ENCODE measurements at regions not wholly inside any gene's neighbourhood (a gene's known extent, or its start where the extent isn't known, plus 50 kb on each side); places are given as distances from the start of the nearest gene placed in this dataset.

DNA sequence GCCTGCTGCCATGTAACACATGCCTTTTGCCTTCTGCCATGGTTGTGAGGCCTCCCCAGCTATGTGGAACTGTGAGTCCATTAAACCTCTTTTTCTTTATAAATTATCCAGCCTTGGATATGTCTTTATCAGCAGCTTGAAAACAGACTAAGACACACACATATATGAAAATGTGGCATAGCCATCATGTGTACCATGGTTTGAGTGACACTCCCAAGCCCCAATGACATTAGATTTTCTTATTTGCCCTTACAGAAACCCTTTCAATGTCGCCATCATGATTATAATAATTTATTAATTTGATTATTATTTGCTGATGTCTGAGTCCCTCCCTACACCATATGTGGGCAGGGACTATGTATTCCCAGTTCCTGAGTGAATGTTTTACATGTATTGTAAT lies 63.5 kb upstream of the FGGY start:
- TF ChIP-seq EZH2 (IDR thresholded peaks at IDR 0.05; ENCODE audit: insufficient read depth, low read length) = no peak
- TF ChIP-seq, protein P1, sequence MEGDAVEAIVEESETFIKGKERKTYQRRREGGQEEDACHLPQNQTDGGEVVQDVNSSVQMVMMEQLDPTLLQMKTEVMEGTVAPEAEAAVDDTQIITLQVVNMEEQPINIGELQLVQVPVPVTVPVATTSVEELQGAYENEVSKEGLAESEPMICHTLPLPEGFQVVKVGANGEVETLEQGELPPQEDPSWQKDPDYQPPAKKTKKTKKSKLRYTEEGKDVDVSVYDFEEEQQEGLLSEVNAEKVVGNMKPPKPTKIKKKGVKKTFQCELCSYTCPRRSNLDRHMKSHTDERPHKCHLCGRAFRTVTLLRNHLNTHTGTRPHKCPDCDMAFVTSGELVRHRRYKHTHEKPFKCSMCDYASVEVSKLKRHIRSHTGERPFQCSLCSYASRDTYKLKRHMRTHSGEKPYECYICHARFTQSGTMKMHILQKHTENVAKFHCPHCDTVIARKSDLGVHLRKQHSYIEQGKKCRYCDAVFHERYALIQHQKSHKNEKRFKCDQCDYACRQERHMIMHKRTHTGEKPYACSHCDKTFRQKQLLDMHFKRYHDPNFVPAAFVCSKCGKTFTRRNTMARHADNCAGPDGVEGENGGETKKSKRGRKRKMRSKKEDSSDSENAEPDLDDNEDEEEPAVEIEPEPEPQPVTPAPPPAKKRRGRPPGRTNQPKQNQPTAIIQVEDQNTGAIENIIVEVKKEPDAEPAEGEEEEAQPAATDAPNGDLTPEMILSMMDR (IDR thresholded peaks at IDR 0.05; ENCODE audit: insufficient read depth, low read depth, low read length) = no peak
- FAIRE-seq = no peak
- DNase-seq (ENCODE audit: low read depth) = no peak
- H3K4me2 ChIP-seq (ENCODE audit: low read length) = no peak overlapping the region
- Mint-ChIP-seq H3K9me3 (ENCODE audit: unreplicated experiment) (no peaks in the 10 kb centered on the region), H3K27me3 (ENCODE audit: low read depth, unreplicated experiment) (peaks cover 2% of the 10 kb centered on the region), H3K4me1 (ENCODE audit: low read depth, unreplicated experiment) (peaks cover 8% of the 10 kb centered on the region), H3K36me3 (ENCODE audit: low read depth, unreplicated experiment) (no peaks in the 10 kb centered on the region), H3K4me3 (ENCODE audit: unreplicated experiment) (no peak overlapping the region), H3K27ac (ENCODE audit: unreplicated experiment) (no peak overlapping the region)
- no peaks in the 10 kb centered on the region for H3K27me3 ChIP-seq (ENCODE audit: insufficient read depth, low read length)
- no peaks in the 10 kb centered on the region for H3K79me2 ChIP-seq (ENCODE audit: insufficient read depth, low read length)
- no peaks in the 10 kb centered on the region for H3K36me3 ChIP-seq (ENCODE audit: insufficient read depth, low read length)
- H3K4me3 ChIP-seq (ENCODE audit: insufficient read depth, low read depth, low read length) = no peak overlapping the region
- H2AFZ ChIP-seq (ENCODE audit: low read depth, low read length) = no peak overlapping the region
- H3K4me1 ChIP-seq (ENCODE audit: insufficient read depth, low read length) = peaks cover 5% of the 10 kb centered on the region
- H3K9ac ChIP-seq (ENCODE audit: low read length) = no peak overlapping the region
- H3K9me3 ChIP-seq (ENCODE audit: insufficient read depth, low read depth, low read length) = no peaks in the 10 kb centered on the region
- H3K27ac ChIP-seq (ENCODE audit: low read depth, low read length) = no peak overlapping the region
- no peaks in the 10 kb centered on the region for H4K20me1 ChIP-seq (ENCODE audit: insufficient read depth, low read length)

DNA sequence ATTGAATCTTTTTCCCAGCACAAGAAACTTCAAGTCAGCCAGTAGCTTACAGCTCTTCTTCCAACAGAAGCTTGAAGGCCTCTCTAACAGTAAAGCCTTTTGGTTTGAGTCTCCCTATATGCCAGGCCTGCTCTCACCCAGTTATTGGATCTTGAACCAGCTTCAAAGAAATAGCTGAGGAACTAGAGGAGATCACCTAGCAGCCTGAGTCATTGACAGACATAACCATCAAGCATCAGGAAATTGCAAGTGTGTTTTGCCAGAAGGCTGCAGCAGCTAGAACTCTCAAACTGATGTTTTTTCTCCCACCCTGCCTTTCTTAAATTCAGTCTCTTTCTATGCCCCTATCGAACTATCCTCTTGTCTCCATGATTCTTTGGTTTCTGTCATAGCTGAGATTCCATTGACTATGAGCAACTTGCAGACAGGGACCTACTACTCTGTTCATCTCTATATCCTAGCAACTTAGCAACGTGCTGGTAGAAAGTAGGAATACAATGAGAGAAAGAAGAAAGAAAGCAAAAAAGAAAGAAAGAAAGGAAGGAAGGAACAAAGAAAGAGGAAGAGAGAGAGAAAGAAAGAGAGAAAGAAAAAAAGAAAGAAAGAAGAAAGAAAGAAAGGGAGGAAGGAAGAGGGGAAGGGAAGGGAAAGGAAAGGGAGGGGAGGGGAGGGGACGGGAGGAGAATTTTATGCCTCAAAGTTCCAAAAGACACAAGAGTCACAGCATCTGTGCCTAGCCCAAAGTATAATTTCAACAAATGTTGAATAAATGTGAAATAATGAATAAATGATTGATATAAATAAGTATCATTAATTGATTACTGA lies 60.0 kb upstream of the FGGY start:
- Mint-ChIP-seq H3K4me1 (ENCODE audit: low read depth, unreplicated experiment) (peaks cover 9% of the 10 kb centered on the region), H3K36me3 (ENCODE audit: low read depth, unreplicated experiment) (no peaks in the 10 kb centered on the region), H3K4me3 (ENCODE audit: unreplicated experiment) (no peak overlapping the region), H3K9me3 (ENCODE audit: unreplicated experiment) (no peaks in the 10 kb centered on the region), H3K27ac (ENCODE audit: unreplicated experiment) (no peak overlapping the region), H3K27me3 (ENCODE audit: low read depth, unreplicated experiment) (no peaks in the 10 kb centered on the region)
- Histone ChIP-seq H3K36me3 (ENCODE audit: insufficient read depth, low read length) (no peaks in the 10 kb centered on the region), H3K9me3 (ENCODE audit: insufficient read depth, low read depth, low read length) (no peaks in the 10 kb centered on the region), H3K4me1 (ENCODE audit: insufficient read depth, low read length) (peaks cover 5% of the 10 kb centered on the region), H3K27me3 (ENCODE audit: insufficient read depth, low read length) (no peaks in the 10 kb centered on the region), H3K79me2 (ENCODE audit: insufficient read depth, low read length) (no peaks in the 10 kb centered on the region), H3K4me3 (ENCODE audit: insufficient read depth, low read depth, low read length) (no peak overlapping the region), H3K4me2 (ENCODE audit: low read length) (no peak overlapping the region), H4K20me1 (ENCODE audit: insufficient read depth, low read length) (no peaks in the 10 kb centered on the region), H3K9ac (ENCODE audit: low read length) (no peak overlapping the region), H2AFZ (ENCODE audit: low read depth, low read length) (no peak overlapping the region), H3K27ac (ENCODE audit: low read depth, low read length) (no peak overlapping the region)
- DNase-seq (ENCODE audit: low read depth) (peak; percentile 16), FAIRE-seq (no peak)
- TF ChIP-seq EZH2 (IDR thresholded peaks at IDR 0.05; ENCODE audit: insufficient read depth, low read length) = no peak

DNA sequence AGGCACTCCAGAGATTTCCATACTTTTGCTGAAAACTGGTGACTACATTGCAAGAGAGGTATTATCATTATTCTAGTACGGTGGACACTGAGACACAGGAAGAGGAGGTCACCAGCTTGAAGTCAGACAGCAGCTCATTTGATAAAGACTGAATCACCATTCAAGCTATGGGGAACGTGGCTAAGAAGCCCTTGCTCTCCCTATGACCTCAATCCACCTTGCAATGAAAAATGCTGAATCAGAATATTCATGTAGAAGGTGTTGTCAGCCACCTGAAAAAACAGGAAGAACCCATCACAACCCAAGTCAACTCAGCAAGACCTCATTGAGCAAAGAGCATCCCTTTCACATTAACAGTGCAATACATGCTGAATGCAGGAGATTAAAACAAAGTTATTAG lies 59.0 kb upstream of the FGGY start:
- Histone ChIP-seq H3K9me3 (ENCODE audit: insufficient read depth, low read depth, low read length) (no peaks in the 10 kb centered on the region), H2AFZ (ENCODE audit: low read depth, low read length) (no peak overlapping the region), H3K27me3 (ENCODE audit: insufficient read depth, low read length) (no peaks in the 10 kb centered on the region), H3K4me1 (ENCODE audit: insufficient read depth, low read length) (peaks cover 5% of the 10 kb centered on the region), H3K4me2 (ENCODE audit: low read length) (no peak overlapping the region), H3K79me2 (ENCODE audit: insufficient read depth, low read length) (no peaks in the 10 kb centered on the region), H3K9ac (ENCODE audit: low read length) (no peak overlapping the region), H4K20me1 (ENCODE audit: insufficient read depth, low read length) (no peaks in the 10 kb centered on the region), H3K27ac (ENCODE audit: low read depth, low read length) (no peak overlapping the region), H3K4me3 (ENCODE audit: insufficient read depth, low read depth, low read length) (no peak overlapping the region), H3K36me3 (ENCODE audit: insufficient read depth, low read length) (no peaks in the 10 kb centered on the region)
- Mint-ChIP-seq H3K4me1 (ENCODE audit: low read depth, unreplicated experiment) (peaks cover 9% of the 10 kb centered on the region), H3K9me3 (ENCODE audit: unreplicated experiment) (no peaks in the 10 kb centered on the region), H3K4me3 (ENCODE audit: unreplicated experiment) (no peak overlapping the region), H3K27ac (ENCODE audit: unreplicated experiment) (no peak overlapping the region), H3K27me3 (ENCODE audit: low read depth, unreplicated experiment) (no peaks in the 10 kb centered on the region), H3K36me3 (ENCODE audit: low read depth, unreplicated experiment) (no peaks in the 10 kb centered on the region)
- TF ChIP-seq EZH2 (IDR thresholded peaks at IDR 0.05; ENCODE audit: insufficient read depth, low read length) = no peak
- TF ChIP-seq, protein P1 (IDR thresholded peaks at IDR 0.05; ENCODE audit: insufficient read depth, low read depth, low read length) = no peak
- FAIRE-seq = no peak
- DNase-seq (ENCODE audit: low read depth) = peak; percentile 41

Data from astrocyte (in vitro differentiated cells and primary cell).